NCI-H460 (cell line): ENCODE measurements at regions not wholly inside any gene's neighbourhood (a gene's known extent, or its start where the extent isn't known, plus 50 kb on each side); places are given as distances from the start of the nearest gene placed in this dataset.

Experiments used
- DNase-seq: peaks from one replicate; pipeline ENCODE4 v3.0.0-alpha.2; 2016; ENCODE audit warnings: low read depth; ENCODE audit errors: extremely low read depth

DNA sequence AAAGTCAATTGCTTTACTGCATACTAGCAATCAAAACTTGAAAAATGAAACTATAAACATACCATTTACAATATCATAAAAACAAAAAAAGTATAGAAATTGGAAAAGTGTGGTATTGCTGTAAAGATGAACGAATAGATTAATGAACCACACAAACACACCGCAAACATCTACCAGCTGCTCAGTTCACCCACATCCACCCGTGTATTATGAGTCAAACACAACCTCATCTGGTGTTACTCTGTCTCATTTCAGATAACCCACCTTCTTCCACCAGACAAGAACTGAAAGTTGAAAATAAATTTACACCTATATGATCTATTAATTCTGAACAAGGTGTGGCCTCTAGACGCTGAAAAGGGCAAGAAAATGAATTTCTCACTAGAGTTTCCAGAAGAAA, 53.3 kb downstream of the BLID start:
- DNase-seq: no peak

DNA sequence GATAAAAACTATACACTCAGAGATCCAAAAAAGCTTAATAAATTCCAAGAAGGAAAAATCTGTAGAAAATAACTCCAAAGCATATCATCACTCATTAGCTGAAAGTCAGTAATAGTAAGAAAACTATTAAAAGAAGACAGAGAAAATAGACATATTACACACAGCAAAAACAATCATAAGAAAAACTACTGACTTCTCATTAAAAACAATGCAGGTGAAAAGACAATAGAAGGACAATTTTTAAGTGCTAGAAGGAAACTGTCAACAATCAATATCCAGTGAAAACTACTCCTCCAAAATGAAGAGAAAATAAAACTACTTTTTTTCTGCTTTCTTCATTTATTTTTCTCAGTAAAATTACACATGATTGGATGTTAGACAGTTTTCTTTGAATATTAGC, 56.5 kb downstream of the BLID start:
- no peak for DNase-seq

DNA sequence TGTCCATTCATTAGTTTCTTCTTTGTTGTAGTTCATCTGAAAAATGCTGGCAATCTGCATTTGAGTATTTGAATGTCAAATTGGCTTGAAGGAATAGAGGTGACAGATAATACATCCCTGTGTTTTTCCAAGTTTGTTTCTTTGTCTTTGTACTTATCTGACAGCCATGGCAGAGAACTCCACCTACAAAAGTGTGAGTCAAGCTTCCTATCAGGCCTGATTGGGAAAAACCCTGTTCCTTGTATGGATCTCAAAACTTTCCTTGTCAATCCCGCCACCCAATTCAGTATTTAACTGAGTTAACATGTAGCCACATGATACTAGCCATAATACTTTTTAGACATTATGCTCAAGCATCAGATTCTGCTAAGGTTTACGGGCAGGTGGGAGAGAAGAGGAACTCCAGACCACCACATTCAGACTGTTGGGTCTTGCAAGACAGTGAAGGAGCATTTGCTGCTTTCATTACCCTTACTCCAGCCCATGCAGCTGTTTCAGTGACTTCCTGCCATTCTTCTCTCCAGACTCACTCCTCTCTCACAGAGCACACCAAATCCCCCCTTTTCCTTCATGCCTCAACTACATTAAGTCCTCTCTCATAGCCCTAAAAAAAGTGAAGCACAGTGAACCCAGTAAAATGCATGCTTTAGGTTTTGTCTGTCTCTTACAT, 65.9 kb downstream of the BLID start:
- DNase-seq: no peak

DNA sequence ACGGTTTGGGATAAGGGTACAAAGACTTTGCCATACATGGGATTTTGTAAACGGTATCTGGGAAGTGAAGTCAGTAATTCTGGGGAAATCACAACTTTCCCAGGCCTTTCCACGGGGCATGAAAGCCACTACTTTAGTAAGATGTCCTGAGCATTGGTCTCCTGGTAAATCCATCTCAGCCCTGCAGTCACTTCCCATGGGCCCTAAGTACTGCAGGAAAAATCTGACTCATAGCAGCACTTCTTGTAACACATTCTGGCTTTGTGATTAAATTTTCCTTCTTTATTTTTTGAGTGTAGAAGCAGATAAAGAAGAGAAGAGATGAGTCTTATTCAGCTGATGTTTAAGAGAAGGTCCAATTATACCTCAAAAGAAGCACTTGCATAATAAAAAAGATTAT, 67.6 kb downstream of the BLID start:
- no peak for DNase-seq

DNA sequence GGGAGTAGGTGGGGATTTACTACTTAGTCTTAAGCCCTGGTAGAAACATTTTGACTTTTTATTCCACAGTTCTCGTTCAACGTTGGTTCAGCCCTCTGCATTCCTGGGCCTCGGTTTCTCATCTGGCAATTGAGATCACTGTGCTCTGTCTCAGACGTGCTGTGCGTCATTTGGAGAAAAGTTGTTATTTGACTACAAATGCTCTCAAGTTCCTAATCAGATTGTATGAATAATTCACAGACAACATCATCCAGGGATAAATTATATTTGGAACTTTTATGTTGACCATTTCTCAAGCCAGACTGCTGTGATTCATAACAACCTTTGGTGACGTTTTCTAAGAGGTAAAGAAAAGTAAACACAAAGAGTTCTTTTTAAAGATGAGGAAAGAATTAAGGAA, 69.2 kb downstream of the BLID start:
- DNase-seq: no peak

DNA sequence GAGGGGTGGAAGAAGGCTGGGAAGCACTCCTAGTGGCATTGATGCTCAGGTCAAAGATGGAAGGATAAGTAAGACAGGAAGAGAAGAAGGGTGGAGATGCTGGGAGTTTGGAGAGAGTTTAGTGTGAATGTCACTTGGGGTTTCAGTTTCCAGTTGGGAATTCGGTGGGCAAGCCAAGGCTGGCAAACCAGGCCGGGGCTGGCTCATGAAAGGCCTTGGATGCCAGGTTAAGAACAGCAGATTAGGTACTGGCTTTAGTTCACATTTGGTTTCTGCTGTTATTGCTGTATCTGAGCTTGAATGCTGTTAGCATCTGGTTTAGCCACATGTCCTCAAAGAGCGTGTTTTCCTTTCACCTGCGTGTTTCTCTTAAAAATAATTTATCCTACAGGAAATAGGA, 69.6 kb downstream of the BLID start:
- DNase-seq: no peak

DNA sequence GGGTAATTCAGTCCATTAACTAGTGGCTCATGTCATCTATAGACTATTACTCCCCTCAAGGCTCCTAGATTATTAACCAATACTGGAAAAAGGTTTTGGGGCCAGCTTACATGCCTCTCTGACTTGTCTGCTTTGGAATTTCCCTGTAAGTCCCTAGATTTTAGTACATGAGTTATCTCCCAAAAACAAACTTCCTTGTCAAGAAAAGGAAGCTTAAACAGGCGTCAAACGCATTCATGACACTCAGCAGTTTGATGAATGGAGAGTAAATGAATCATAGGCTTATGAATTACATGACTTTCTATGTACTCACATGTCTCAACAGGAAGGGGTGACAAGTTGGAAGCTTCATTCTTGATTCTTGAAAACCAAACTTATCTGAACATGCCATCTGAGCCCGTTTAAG, 70.8 kb downstream of the BLID start:
- no peak for DNase-seq

DNA sequence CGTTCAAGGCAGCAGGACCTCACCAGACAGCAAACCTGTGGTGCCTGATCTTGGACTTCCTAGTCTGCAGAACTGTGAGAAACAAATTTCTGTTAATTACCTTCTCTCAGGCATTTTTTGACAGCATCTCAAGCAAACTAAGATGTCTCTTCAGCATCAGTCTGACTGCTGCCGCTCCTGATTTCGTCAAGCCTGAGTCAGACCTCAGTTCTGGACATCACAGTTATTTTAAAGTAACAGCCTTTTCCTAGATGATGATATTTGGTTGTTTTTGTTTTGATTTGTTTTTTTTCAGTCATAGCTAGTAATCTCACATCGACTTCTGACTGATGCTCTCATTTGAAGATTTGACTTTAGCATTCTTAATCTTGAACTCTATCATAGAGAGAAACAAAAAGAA, 71.9 kb downstream of the BLID start:
- DNase-seq: no peak

DNA sequence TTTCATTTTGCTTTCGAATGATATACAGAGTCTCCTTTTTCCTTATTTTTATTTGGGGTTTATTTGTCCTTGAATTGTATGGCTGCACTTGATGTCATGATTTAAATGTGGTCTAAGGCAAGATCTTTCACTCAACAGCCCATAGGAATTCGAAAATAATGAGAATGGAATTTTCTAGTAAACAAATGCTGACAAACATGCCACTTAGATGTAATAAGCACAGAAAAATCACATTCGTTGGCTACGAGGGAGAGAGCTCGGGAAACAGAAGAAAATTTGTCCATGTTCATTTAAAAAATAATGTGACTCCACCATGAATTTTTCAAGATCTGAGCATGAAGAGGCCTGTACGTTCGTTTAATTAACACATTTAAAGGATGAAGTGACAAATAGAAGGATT, 73.0 kb downstream of the BLID start:
- DNase-seq: no peak

DNA sequence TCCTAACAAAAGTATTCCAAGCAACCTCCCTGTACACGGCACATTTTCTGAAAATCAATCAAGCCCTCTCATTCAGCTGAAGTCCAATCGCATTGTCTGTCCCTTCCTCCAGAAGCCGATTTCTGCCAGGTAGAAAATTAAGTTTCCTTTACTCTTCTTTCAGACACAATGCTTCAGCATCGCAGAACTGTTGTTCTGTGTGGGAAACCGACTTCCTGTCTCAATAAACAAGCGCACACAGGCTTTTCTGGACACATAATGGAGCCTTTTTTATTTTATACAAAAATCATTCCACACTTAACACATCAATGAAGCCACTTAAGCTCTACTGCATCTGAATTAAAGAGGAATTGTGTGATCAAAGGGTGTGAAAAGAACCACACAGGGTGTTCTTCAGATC, 75.6 kb downstream of the BLID start:
- DNase-seq: no peak

DNA sequence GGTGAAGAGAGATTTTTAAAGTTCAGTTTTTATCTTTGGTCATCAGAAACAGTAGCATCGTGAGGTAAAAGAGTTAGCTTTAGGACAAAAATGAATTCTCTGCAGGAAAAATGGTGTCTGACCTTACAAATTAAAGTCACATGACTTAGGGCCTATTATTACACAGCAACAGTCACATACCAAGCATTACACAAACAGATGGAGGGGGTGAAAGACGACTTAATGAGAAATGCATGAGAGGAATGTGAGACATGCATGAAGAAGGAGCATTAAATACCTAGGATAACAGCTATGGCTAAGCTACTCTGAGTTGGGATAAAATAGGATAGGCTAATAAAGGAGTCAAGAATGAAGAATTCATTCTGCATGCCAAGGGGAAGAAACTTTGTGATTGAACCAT, 77.5 kb downstream of the BLID start:
- no peak for DNase-seq

DNA sequence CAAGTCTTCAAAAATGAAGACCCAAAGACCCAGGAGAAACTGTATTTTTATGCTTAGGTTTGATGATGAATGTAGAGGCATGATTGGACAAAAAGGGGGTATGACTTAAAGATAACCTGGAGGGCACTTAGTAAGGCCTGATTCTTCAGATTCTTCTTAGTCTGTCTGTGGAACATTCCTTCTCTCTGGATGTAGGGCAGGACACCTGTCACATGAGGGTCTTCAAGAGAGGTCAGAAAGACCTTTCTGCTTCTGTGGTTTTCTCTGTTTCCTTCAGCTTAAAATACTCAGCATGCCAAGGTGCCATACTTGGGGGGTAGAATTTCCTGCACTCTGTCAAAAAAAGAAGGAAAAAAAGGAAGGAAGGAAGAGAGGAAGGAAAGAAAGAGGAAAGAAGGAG, 78.1 kb downstream of the BLID start:
- DNase-seq: no peak

DNA sequence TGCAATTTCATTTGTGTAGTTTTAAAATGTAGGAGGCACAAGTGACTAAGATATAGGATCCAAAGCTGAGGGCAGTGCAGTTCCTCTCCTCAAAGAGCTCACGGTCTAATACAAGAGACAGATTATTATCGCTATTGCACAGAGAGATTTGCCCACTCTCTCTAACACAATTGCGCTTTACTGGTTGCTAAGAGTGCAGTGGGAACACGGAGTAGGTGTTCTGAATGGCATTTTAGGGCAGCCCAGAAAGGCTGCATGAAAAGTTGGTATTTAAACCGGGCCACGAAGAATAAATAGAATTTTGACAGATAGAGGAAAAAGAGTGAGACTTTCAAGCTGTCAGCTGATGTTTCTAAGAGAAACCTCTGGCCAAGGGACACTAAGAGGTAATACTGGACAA, 79.5 kb downstream of the BLID start:
- DNase-seq: no peak

DNA sequence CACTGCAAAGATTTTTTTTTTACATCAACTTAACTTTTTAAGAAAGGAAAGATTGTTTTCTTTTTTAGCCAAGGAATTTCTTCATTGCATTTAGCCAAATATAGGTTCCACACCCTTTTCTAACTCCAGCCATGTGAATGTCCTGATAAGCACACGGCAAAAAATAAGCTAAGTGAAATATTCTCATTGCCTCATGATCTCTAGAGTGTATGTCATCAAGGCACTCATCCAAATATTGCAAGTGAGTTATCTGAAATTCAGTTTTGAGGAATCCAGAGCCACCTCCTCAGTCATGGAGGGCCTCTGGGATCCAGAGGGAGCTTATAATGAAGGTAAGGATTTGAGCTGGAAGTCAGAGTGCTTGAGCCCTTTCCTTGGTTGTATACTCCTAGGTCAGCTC, 80.0 kb downstream of the BLID start:
- DNase-seq: no peak

DNA sequence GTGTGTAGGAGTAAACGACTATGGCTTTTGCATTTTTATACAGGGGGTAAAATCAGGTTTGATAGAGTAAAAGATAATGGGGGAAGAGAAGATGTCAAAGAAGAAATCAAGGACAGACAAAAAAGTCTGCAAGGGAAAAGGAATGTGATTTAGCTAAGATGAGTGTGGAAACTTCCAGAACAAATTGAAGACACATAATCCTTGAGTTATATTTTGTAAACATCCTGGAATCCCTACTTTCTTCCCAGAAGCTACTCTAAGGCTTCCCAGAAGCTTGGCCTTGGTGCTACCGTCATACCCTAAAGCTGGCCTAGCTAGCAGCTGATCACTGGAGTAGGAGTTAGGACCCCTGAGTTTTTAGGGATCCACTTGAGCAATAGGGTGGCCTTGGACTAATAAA, 82.4 kb downstream of the BLID start:
- no peak for DNase-seq

DNA sequence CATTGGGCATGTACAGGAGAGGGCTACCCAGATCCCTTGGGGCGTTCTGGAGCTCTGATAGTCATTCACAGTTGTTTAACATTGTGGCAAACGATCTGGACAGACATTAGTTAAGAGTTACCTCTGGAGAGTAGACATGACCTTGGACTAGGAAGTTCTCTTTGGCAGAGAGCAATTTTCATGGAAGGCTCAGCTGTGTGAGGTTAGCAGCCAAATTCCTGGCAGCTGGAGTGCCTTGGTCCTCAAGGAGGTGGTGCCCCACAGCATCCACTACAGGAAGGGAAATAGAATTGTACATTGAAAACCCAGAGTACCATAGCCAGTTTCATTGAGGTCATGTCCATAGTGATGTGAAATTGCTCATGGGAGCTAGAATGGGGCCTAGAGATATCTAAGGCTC, 82.8 kb downstream of the BLID start:
- no peak for DNase-seq

DNA sequence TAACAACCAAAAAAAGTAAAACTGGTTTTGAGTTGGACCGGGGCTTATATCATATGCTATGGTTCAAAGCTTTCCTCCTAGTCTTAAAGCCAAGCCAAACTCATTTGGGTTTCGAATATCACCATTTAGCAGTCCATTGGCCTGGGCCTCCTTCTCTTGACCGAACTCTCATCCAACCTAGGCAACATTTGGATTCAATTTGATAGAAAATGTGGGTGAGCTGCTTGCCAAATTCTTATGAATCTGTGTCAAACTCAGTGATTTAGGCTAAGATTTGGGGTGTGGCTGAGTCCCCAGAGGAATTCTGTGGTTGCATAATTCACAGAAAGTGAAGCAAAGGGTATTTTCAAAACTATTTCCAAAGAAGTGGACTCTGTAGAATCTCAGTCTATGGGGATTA, 83.7 kb downstream of the BLID start:
- no peak for DNase-seq

DNA sequence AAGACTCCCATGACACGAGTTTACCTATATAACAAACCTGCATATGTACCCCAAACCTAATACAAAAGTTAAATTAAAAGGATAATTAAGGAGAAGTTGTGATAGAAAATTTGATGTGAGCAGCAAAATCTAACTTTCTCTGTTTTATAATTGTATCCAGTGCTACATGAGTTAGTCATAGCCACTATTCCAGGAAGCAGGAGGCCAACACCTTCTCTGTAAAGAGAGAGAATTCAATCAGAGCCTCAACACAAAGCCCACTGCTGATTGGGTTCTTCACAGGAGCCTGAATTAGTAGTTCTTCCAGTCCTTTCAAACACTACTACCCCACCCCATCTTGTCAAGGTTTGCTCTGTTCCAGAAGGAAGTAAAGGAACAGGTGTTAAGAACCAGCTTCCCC, 84.2 kb downstream of the BLID start:
- DNase-seq: no peak

DNA sequence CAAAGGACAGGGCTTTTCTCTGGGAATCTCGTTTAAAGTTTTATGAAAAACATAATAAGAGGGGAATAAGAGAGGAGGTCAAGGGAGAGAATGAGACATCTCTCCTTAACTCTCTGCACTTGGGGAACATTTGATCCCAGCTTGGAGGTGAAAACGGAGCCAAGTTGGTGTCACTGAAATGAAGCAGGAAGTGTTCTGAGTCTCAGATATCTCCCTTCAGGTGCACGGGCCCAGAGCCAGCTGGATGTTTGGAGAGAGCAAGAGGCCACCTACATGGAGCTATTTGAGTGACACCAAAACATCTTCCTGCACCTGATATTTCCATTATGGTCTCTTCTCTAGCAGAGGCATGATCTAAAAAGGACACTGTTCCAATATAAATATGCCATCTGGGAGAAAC, 85.7 kb downstream of the BLID start:
- no peak for DNase-seq

DNA sequence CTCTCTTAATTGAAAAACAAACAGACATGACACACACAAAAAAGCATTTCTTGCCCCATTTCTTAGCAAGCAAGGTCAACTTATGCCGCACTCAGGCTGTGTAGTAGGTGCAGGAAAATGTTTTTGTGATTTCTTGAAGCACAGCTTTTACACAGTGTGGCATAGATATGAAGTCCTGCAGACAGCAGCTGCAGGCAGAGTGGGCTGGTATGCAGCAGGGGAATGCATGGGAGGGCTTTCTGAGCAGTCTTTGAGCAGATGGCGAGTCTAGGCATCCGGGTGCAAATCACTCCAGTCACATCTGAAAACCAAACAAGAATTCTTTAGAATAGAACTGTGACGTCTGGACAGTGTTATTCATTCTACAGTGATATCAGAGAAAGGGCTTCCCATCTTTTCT, 87.5 kb downstream of the BLID start:
- no peak for DNase-seq

DNA sequence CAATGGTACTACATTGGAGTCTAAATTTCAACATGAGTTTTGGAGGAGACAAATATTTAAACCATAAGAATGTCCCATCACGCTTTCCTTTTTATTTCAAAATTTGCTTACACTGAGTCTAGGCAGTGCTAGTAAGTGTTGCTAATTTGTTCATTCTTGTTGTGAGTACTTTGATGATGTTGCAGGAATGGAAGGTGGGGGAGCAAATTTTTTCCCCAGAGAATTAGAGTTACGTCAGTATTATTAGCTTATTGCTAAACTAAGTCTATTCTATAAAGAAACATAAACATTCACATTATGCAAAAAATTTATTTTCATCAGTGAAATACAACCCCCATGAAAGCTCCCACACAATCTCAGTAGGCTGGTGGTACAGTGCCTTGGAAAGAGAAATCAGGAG, 88.0 kb downstream of the BLID start:
- DNase-seq: no peak

DNA sequence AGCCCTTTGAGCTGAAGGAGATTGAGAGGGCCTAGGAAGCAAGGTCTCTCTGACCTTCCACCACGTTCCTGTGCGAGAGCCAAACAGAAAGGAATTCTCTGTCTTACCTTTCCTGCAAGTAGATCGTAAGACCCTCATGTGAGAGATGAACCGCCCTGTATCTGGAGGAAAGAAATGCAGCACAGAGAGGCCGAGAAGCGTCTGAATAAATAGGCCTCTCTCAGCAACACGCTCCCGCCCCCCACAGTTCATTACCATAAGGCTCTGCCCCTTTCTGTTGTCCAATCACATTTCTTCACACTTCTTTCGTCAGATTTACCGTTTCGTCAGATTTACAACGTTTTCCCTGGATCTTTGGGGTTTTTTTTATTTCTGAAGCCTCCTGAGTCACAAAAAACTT, 90.3 kb downstream of the BLID start:
- no peak for DNase-seq

DNA sequence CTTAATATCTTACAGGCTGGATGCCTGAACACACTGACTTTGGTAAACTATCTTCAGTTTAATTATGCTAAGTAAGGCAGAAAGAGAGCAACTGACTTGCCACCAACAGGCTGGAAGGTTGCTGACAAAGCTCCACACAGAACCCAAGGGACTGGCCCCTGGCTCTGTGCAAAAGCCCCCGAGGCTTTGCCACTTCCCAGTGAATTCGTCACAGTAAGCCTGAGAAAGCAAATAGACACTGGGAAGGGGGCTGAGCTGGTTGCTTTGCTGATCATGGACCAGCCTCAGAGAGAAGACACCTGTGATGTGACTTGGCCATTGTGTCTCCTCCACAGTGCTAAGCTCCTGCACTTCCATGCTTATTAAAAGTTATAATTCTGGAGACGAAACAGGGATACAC, 91.7 kb downstream of the BLID start:
- no peak for DNase-seq
